GM12878 (cell line): ENCODE measurements at regions not wholly inside any gene's neighbourhood (a gene's known extent, or its start where the extent isn't known, plus 50 kb on each side); places are given as distances from the start of the nearest gene placed in this dataset.

Source experiments
- ATAC-seq: fragments of 200-7000 bp; cut with Tn5 transposase; 3 replicates; pipeline ENCODE4 v1.9.1; 2020; ENCODE audit warnings: mild to moderate bottlenecking, moderate library complexity
- BruUV-seq: library from RNA; stranded (reverse); fragments of 400-500 nt; replicated peaks from 2 replicates; lab custom pipeline; 2021; lab: Mats Ljungman, UMichigan
- CTCF ChIA-PET: fragments of 300-600 bp; sonication (Branson Sonifier 250); formaldehyde crosslinking; extraction: SDS; loops from one replicate; lab custom pipeline; 2021; ENCODE audit warnings: inconsistent platforms; lab: Yijun Ruan, JAX
- POLR2A ChIA-PET: fragments of 350-600 bp; formaldehyde crosslinking; extraction: SDS; loops from one replicate; lab custom pipeline; 2021; ENCODE audit warnings: inconsistent platforms; lab: Charles Lee
- RAD21 ChIA-PET: fragments of 300-600 bp; sonication (Branson Sonifier 250); formaldehyde crosslinking; loops from one replicate; lab custom pipeline; 2023; ENCODE audit warnings: antibody characterized with exemption; ENCODE audit not compliant: unreplicated experiment; lab: Charles Lee
- SMC1A ChIA-PET: fragments of 300-600 bp; sonication (Branson Sonifier 250); formaldehyde crosslinking; loops from one replicate; lab custom pipeline; 2023; ENCODE audit not compliant: unreplicated experiment, uncharacterized antibody; lab: Charles Lee
- DNase-seq: peaks from one replicate; pipeline ENCODE4 v3.0.0-alpha.2; 2011; ENCODE audit warnings: low read depth, low spot score
- FAIRE-seq: peaks from 3 replicates; lab custom pipeline; 2011; peaks lifted over from hg19 to GRCh38; lab: Jason Lieb, UNC
- H2AFZ ChIP-seq: 2 replicates; pipeline ENCODE4 v1.6.0; 2011; ENCODE audit warnings: low read depth, low read length, control low read depth; ENCODE audit not compliant: control insufficient read depth
- H3K27ac ChIP-seq: 2 replicates; pipeline ENCODE4 v1.5.1; 2011; ENCODE audit warnings: control low read depth; ENCODE audit not compliant: control insufficient read depth, insufficient read depth
- H3K27me3 ChIP-seq, 2 experiments: replicated peaks in 1 of 2; 2 replicates each; pipeline versions ENCODE4 v1.6.0 to v1.6.1; 2011; ENCODE audit warnings: low read length in 1 of 2; ENCODE audit not compliant: control insufficient read depth in 2 of 2, insufficient read depth in 2 of 2
- H3K36me3 ChIP-seq, 2 experiments: 2 replicates each; pipeline ENCODE4 v1.5.1; 2011; ENCODE audit warnings: low read length in 1 of 2; ENCODE audit not compliant: control insufficient read depth in 2 of 2, insufficient read depth in 2 of 2
- H3K4me1 ChIP-seq: 2 replicates; pipeline ENCODE4 v1.6.1; 2011; ENCODE audit warnings: mild to moderate bottlenecking, low read length, moderate library complexity, mixed read lengths; ENCODE audit not compliant: control insufficient read depth, insufficient read depth
- H3K4me2 ChIP-seq: 2 replicates; pipeline ENCODE4 v1.6.0; 2011; ENCODE audit warnings: control low read depth; ENCODE audit not compliant: control insufficient read depth, insufficient read depth
- H3K4me3 ChIP-seq: fragments of 200-600 bp; sonication (generic); 2 replicates; pipeline ENCODE4 v1.5.1; 2016
- H3K79me2 ChIP-seq: 2 replicates; pipeline ENCODE4 v1.6.0; 2011; ENCODE audit warnings: low read length; ENCODE audit not compliant: control insufficient read depth, insufficient read depth
- H3K9ac ChIP-seq: 2 replicates; pipeline ENCODE4 v1.8.0; 2011; ENCODE audit warnings: low read length, control low read depth, mixed read lengths; ENCODE audit not compliant: control insufficient read depth, insufficient read depth
- H3K9me3 ChIP-seq: replicated peaks from 3 replicates; pipeline ENCODE4 v1.5.1; 2011; ENCODE audit warnings: mild to moderate bottlenecking, low read length; ENCODE audit not compliant: control insufficient read depth, insufficient read depth
- H4K20me1 ChIP-seq: 2 replicates; pipeline ENCODE4 v1.6.0; 2011; ENCODE audit not compliant: control insufficient read depth, insufficient read depth
- ATF2 ChIP-seq: IDR thresholded peaks from 2 replicates; pipeline ENCODE4 v1.6.1; 2012; ENCODE audit warnings: low read length, inconsistent platforms
- ATF3 ChIP-seq: IDR thresholded peaks from 2 replicates; pipeline ENCODE4 v1.6.1; 2011; ENCODE audit warnings: low read depth, mild to moderate bottlenecking, low read length, moderate library complexity, borderline replicate concordance; ENCODE audit errors: extremely low read depth
- DPF2 ChIP-seq: fragments of 450-650 bp; IDR thresholded peaks from 2 replicates; pipeline ENCODE4 v1.6.1; 2017; ENCODE audit warnings: mild to moderate bottlenecking
- EP300 ChIP-seq, 2 experiments: fragments of 150-350 bp in 1 of 2; IDR thresholded peaks; 2 replicates each; pipeline ENCODE4 v1.6.1; 2011 to 2012; ENCODE audit warnings: low read depth in 2 of 2, low read length in 2 of 2, borderline replicate concordance in 1 of 2, improper control_type of control experiment in 1 of 2, inconsistent platforms in 1 of 2; ENCODE audit not compliant: control insufficient read depth in 1 of 2
- ESRRA ChIP-seq: IDR thresholded peaks from 2 replicates; pipeline ENCODE4 v1.6.1; 2012; ENCODE audit warnings: mild to moderate bottlenecking, low read length, improper control_type of control experiment
- FOS ChIP-seq: IDR thresholded peaks from 3 replicates; pipeline ENCODE4 v1.6.1; 2011; ENCODE audit warnings: borderline replicate concordance; ENCODE audit not compliant: insufficient read length; ENCODE audit errors: extremely low read depth
- JUND ChIP-seq: IDR thresholded peaks from 2 replicates; pipeline ENCODE4 v1.6.1; 2012; ENCODE audit warnings: low read depth, mild to moderate bottlenecking, low read length, improper control_type of control experiment, moderate library complexity
- LARP7 ChIP-seq: fragments of 450-650 bp; IDR thresholded peaks from 2 replicates; pipeline ENCODE4 v1.6.1; 2017; ENCODE audit warnings: mild to moderate bottlenecking
- MEF2B ChIP-seq: fragments of 450-650 bp; IDR thresholded peaks from 2 replicates; pipeline ENCODE4 v1.6.1; 2018; ENCODE audit warnings: mild to moderate bottlenecking, moderate library complexity; ENCODE audit not compliant: partially characterized antibody, poor library complexity, severe bottlenecking
- MTA2 ChIP-seq: fragments of 450-650 bp; IDR thresholded peaks from 2 replicates; pipeline ENCODE4 v1.6.1; 2016; ENCODE audit warnings: low read depth, mild to moderate bottlenecking, moderate library complexity
- MYB ChIP-seq: fragments of 150-350 bp; IDR thresholded peaks from 2 replicates; pipeline ENCODE4 v1.6.1; 2014; ENCODE audit warnings: mild to moderate bottlenecking, low read depth, low read length, borderline replicate concordance
- MYC ChIP-seq: IDR thresholded peaks from 2 replicates; pipeline ENCODE4 v1.6.1; 2011; ENCODE audit warnings: mild to moderate bottlenecking, low read length, moderate library complexity, inconsistent platforms; ENCODE audit not compliant: insufficient read depth, insufficient replicate concordance, insufficient read length, severe bottlenecking
- POLR2AphosphoS2 ChIP-seq: IDR thresholded peaks from 2 replicates; pipeline ENCODE4 v1.6.1; 2011; ENCODE audit warnings: low read depth, mild to moderate bottlenecking, low read length, improper control_type of control experiment, moderate library complexity
- STAT1 ChIP-seq: fragments of 450-650 bp; conservative IDR thresholded peaks from 2 replicates; pipeline ENCODE4 v1.6.1; 2014; ENCODE audit warnings: antibody characterized with exemption, mild to moderate bottlenecking
- SUZ12 ChIP-seq: fragments of 200-600 bp; sonication (generic); IDR thresholded peaks from one replicate; pipeline ENCODE4 v1.6.1; 2018; ENCODE audit warnings: antibody characterized with exemption, mild to moderate bottlenecking; ENCODE audit not compliant: unreplicated experiment
- ZBTB4 ChIP-seq: fragments of 450-650 bp; formaldehyde crosslinking; IDR thresholded peaks from 2 replicates; pipeline ENCODE4 v1.4.0; 2022; ENCODE audit warnings: mild to moderate bottlenecking, moderate library complexity
- ZNF384 ChIP-seq: IDR thresholded peaks from 2 replicates; pipeline ENCODE4 v1.6.1; 2012; ENCODE audit warnings: low read depth, mild to moderate bottlenecking, low read length, improper control_type of control experiment, borderline replicate concordance
- ZNF622 ChIP-seq: fragments of 450-650 bp; IDR thresholded peaks from 2 replicates; pipeline ENCODE4 v1.6.1; 2017; ENCODE audit warnings: mild to moderate bottlenecking, inconsistent platforms
- ZSCAN29 ChIP-seq: fragments of 450-650 bp; IDR thresholded peaks from 2 replicates; pipeline ENCODE4 v1.6.1; 2017; ENCODE audit warnings: mild to moderate bottlenecking, moderate library complexity
- ZZZ3 ChIP-seq: IDR thresholded peaks from 2 replicates; pipeline ENCODE4 v1.6.1; 2011; ENCODE audit warnings: low read depth; ENCODE audit not compliant: control insufficient read depth, insufficient read length
- WGBS: methylation state at CpG from one replicate; pipeline ENCODE4 v1.1.6; 2016; ENCODE audit warnings: low lambda C conversion rate; ENCODE audit not compliant: insufficient replicate concordance, insufficient coverage; ENCODE audit errors: missing lambda C conversion rate; 5-methylcytosine and 5-hydroxymethylcytosine counted together
- in situ Hi-C: fragments of 300-500 bp; cut with MboI; formaldehyde crosslinking; loops from 9 replicates; pipeline ENCODE4 v1.14.3; 2018; ENCODE audit warnings: mixed read lengths
- intact Hi-C: fragments of 100-400 bp; cut with micrococcal nuclease; formaldehyde crosslinking; loops from one replicate; pipeline ENCODE4 v1.14.2; 2022; ENCODE audit not compliant: unreplicated experiment

GRCh38 chr22:26900787-26901186 is 243.4 kb downstream of the MIAT start (continued):
- no peak for TF ChIP-seq ZBTB4 (CRISPR knock-in tag)
- no peak for TF ChIP-seq MEF2B
- no peak for TF ChIP-seq ZNF622
- no peak for TF ChIP-seq MYB
- TF ChIP-seq LARP7: no peak
- no peak for TF ChIP-seq MYC
- TF ChIP-seq ATF3: no peak
- TF ChIP-seq, all 136 proteins: peak for 0

- ChIA-PET SMC1A (no interaction called here), RAD21 (no interaction called here), POLR2A (no interaction called here), CTCF (no interaction called here)
- WGBS: 44% methylated on average over 20 of the region's 20 CpGs
- H2AFZ ChIP-seq: no peak overlapping the region
- no peak overlapping the region for H3K4me2 ChIP-seq
- H3K27me3 ChIP-seq: peaks cover 2 to 6% of the 10 kb centered on the region in 2 experiments; a peak in 3 of 4 replicates
- intact Hi-C loops (no loop called here), in situ Hi-C loops (no loop called here)
- H3K9ac ChIP-seq: no peak overlapping the region
- no peaks in the 10 kb centered on the region for H3K4me1 ChIP-seq
- H3K36me3 ChIP-seq: no peaks in the 10 kb centered on the region
- no TSS peak for BruUV-seq
- ATAC-seq (no peak), DNase-seq (no peak), FAIRE-seq (no peak)
- no peak overlapping the region for H3K27ac ChIP-seq
- H4K20me1 ChIP-seq: no peaks in the 10 kb centered on the region
- no peaks in the 10 kb centered on the region for H3K9me3 ChIP-seq
- no peak overlapping the region for H3K4me3 ChIP-seq
- H3K79me2 ChIP-seq: no peaks in the 10 kb centered on the region
- no peak for TF ChIP-seq DPF2
- TF ChIP-seq ATF2: no peak
- TF ChIP-seq ZZZ3: no peak
- no peak for TF ChIP-seq SUZ12
- no peak for TF ChIP-seq JUND
- TF ChIP-seq MTA2: no peak
- no peak for TF ChIP-seq FOS
- TF ChIP-seq ZSCAN29: no peak
- no peak for TF ChIP-seq ESRRA
- no peak for TF ChIP-seq POLR2AphosphoS2
- no peak for TF ChIP-seq EP300 (IDR thresholded peaks at IDR 0.05; ENCODE audit: borderline replicate concordance in 1 of 2, control insufficient read depth in 1 of 2, low read depth in 2 of 2, low read length in 2 of 2)
- TF ChIP-seq STAT1: no peak
- no peak for TF ChIP-seq ZNF384
These were observed 243.9 kb downstream of the MIAT start for GRCh38 chr22:26901198-26901816.
